ENCODE measurements at regions not wholly inside any gene's neighbourhood (a gene's known extent, or its start where the extent isn't known, plus 50 kb on each side); places are given as distances from the start of the nearest gene placed in this dataset.

DNA sequence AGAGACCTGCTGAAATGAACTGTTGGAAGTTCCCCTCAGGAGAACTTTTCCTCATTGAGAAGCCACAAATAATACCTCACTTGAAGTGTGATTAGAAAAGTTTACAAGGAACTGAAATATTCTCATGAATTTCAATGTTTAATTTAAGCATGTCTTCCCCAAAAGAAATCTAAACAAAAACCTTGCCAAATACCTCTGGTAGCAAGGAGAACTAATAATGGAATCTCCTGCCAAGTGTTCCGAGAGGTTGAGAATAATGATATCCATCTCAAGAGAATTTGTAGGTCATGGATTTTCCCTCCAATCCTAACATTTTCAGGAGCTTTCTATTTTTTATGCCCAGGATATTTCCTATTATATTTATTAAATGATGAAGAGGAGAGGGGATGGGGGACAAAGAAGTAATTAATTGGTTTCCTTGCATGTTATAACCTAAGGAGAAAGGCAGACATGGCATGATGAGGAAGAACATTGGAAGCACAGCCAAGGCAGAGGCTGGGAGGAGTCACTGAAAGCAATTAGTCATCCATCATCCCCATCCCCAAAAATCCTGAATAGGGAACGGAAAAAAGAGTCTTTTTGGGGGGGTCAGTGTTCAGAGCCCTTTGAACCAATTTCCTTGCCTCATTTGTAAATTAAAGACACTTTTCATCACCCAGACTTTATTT is 93.6 kb upstream of the IL6 start:
- H3K9me3 ChIP-seq (ENCODE audit: control insufficient read depth, low read length) = no peaks in the 10 kb centered on the region
- H3K36me3 ChIP-seq (ENCODE audit: control insufficient read depth, insufficient read depth, low read length) = no peaks in the 10 kb centered on the region
- no peaks in the 10 kb centered on the region for H3K27me3 ChIP-seq (ENCODE audit: control insufficient read depth, insufficient read depth, low read length)
- no peaks in the 10 kb centered on the region for H3K4me1 ChIP-seq (ENCODE audit: control insufficient read depth, insufficient read depth, low read length)
- H3K4me3 ChIP-seq (ENCODE audit: low read length) = no peak overlapping the region
- H3K9ac ChIP-seq (ENCODE audit: low read length) = no peak overlapping the region

DNA sequence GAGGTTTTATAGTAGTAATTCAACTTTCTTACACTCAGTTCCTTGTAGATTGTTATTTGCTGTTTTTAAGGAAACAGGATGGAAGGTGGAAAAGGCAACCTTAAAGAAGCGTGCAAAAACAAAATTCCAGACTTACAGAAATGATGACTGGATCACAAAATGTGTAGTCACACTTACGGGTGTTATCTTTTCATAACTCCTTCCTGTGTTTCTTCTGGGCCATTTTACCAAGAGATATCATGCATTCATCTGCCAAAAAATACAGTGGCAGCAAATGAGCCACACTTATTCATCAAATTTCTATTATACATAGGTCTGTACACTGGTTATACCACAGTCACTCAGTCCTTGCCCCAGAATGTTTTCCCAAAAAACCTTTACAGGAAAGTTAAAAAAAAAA is 94.3 kb upstream of the IL6 start:
- no peaks in the 10 kb centered on the region for H3K4me1 ChIP-seq (ENCODE audit: control insufficient read depth, insufficient read depth, low read length)
- no peaks in the 10 kb centered on the region for H3K36me3 ChIP-seq (ENCODE audit: control insufficient read depth, insufficient read depth, low read length)
- no peaks in the 10 kb centered on the region for H3K27me3 ChIP-seq (ENCODE audit: control insufficient read depth, insufficient read depth, low read length)
- H3K9me3 ChIP-seq (ENCODE audit: control insufficient read depth, low read length) = no peaks in the 10 kb centered on the region
- H3K4me3 ChIP-seq (ENCODE audit: low read length) = no peak overlapping the region
- H3K9ac ChIP-seq (ENCODE audit: low read length) = no peak overlapping the region

DNA sequence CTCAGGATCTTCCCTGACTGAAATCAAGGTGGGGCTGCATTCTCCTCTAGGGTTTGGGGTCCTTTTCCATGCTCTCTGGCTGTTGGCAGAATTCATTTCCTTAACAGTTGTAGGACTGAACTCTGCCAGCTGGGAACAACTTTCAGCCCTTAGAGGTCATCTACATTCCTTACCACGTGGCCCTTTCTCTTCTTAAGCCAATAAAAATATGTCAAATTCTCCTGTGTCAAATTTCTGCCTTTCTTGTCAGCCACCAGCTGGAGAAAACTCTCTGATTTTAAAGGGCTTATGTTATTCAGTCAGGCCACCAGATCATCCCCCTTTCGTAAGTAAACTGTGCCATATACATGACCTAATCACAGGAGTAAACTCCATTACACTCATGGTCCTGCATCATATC is 95.3 kb upstream of the IL6 start:
- Histone ChIP-seq H3K4me3 (ENCODE audit: low read length) (no peak overlapping the region), H3K9me3 (ENCODE audit: control insufficient read depth, low read length) (no peaks in the 10 kb centered on the region), H3K27me3 (ENCODE audit: control insufficient read depth, insufficient read depth, low read length) (no peaks in the 10 kb centered on the region), H3K36me3 (ENCODE audit: control insufficient read depth, insufficient read depth, low read length) (no peaks in the 10 kb centered on the region), H3K9ac (ENCODE audit: low read length) (no peak overlapping the region), H3K4me1 (ENCODE audit: control insufficient read depth, insufficient read depth, low read length) (no peaks in the 10 kb centered on the region)

DNA sequence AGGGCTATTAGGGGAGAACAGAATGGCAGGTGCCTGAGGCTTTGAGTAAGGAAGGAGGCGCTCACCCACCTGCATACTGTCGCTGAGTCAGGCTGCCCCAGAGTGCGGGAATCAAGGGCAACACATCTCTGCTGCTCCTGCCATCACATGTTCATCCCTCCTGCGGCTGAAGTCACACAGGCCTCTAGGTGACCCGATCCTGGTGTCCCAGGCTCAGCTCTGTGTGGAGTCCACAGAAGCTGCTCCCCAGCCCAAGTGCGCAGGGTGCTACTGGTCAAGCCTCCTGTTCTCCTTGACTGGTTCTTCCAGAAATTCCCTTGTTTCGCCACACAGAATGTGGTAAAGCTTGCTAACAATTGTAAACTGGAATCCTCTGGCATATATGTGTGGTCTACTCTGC is 96.9 kb upstream of the IL6 start:
- no peaks in the 10 kb centered on the region for H3K36me3 ChIP-seq (ENCODE audit: control insufficient read depth, insufficient read depth, low read length)
- H3K27me3 ChIP-seq (ENCODE audit: control insufficient read depth, insufficient read depth, low read length) = no peaks in the 10 kb centered on the region
- H3K4me3 ChIP-seq (ENCODE audit: low read length) = no peak overlapping the region
- no peaks in the 10 kb centered on the region for H3K9me3 ChIP-seq (ENCODE audit: control insufficient read depth, low read length)
- H3K9ac ChIP-seq (ENCODE audit: low read length) = no peak overlapping the region
- no peaks in the 10 kb centered on the region for H3K4me1 ChIP-seq (ENCODE audit: control insufficient read depth, insufficient read depth, low read length)

DNA sequence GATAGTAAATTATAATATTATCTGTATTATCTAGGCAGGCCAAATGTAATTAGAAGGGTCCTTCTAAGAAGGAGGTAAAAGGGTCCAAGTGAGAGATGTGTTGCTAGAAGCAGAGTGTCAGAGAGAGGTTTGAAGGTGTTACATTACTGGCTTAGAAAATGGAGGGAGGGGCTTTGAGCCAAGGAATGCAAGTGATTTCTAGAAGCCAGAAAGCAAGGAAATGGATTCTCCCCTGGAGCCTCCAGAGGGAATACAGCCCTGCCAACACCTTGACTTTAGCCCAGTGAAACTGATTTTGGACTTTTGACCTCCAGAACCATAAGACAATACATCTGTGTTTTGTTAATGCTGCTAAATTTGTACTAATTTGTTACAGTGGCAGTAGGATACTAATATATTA is 97.9 kb upstream of the IL6 start:
- Histone ChIP-seq H3K4me1 (ENCODE audit: control insufficient read depth, insufficient read depth, low read length) (no peaks in the 10 kb centered on the region), H3K9ac (ENCODE audit: low read length) (no peak overlapping the region), H3K36me3 (ENCODE audit: control insufficient read depth, insufficient read depth, low read length) (no peaks in the 10 kb centered on the region)

DNA sequence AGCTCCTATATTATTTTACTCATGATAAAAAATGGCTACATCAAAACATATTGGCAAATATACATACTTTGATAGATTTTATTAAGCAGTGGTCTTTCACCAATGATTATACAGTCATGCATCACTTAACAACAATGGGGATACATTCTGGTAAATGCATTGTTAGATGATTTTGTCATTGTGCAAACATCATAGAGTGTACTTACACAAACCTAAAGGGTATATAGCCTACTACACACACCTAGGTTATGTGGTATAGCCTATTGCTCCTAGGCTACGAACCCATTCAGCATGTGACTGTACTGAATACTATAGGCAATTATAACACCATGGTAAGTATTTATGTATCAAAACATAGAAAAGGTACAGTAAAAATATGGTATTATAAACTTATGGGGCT is 98.9 kb upstream of the IL6 start:
- H3K27me3 ChIP-seq (ENCODE audit: control insufficient read depth, insufficient read depth, low read length) = no peaks in the 10 kb centered on the region
- H3K9me3 ChIP-seq (ENCODE audit: control insufficient read depth, low read length) = no peaks in the 10 kb centered on the region
- H3K9ac ChIP-seq (ENCODE audit: low read length) = no peak overlapping the region
- no peak overlapping the region for H3K4me3 ChIP-seq (ENCODE audit: low read length)
- H3K4me1 ChIP-seq (ENCODE audit: control insufficient read depth, insufficient read depth, low read length) = no peaks in the 10 kb centered on the region
- no peaks in the 10 kb centered on the region for H3K36me3 ChIP-seq (ENCODE audit: control insufficient read depth, insufficient read depth, low read length)

More for the DNA sequence above, 97.9 kb upstream of the IL6 start:
- Histone ChIP-seq H3K27me3 (ENCODE audit: control insufficient read depth, insufficient read depth, low read length) (no peaks in the 10 kb centered on the region), H3K9me3 (ENCODE audit: control insufficient read depth, low read length) (no peaks in the 10 kb centered on the region), H3K4me3 (ENCODE audit: low read length) (no peak overlapping the region)

DNA sequence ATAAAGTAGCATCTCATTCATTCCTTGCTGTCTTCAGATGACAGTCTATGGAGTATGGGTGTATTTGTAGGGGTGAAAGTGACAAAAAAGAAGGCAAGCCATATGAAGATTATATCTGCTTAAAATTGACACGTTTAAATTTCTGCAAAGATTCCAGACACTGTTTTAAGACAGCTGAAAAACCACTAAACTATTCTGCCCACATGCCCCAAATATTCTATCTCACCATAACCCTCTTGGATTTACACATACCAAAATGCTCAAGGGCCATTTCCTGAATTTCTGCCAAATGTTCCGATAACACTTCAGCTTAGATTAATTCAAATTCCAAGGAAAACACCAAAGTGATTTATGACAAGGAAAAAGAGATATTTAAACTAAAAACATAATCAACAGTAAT is 99.9 kb upstream of the IL6 start:
- H3K4me1 ChIP-seq (ENCODE audit: control insufficient read depth, insufficient read depth, low read length) = no peaks in the 10 kb centered on the region
- H3K36me3 ChIP-seq (ENCODE audit: control insufficient read depth, insufficient read depth, low read length) = no peaks in the 10 kb centered on the region

DNA sequence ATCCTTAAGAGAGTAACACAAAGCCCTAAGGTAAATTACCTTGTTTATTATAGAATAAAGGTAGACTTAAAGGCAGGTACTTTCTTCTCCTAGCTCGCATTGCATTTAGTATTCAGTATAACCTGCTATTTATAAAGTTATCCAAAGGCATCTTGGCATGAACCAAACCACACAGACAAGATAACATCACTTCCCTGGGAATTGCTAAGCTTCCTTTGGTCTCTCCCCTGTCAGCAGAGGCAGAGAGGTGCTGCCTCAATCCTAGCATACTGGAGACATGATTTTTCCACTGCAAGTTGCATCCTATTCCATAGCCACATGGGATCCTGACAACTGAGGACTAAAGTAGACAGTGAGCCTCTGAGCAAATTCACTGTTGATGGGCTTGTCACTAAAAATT is 101.7 kb upstream of the IL6 start:
- no peak overlapping the region for H3K4me3 ChIP-seq (ENCODE audit: low read length)
- H3K4me1 ChIP-seq (ENCODE audit: control insufficient read depth, insufficient read depth, low read length) = no peaks in the 10 kb centered on the region

More for the DNA sequence above, 99.9 kb upstream of the IL6 start:
- Histone ChIP-seq H3K27me3 (ENCODE audit: control insufficient read depth, insufficient read depth, low read length) (no peaks in the 10 kb centered on the region), H3K4me3 (ENCODE audit: low read length) (no peak overlapping the region), H3K9ac (ENCODE audit: low read length) (no peak overlapping the region), H3K9me3 (ENCODE audit: control insufficient read depth, low read length) (no peaks in the 10 kb centered on the region)

DNA sequence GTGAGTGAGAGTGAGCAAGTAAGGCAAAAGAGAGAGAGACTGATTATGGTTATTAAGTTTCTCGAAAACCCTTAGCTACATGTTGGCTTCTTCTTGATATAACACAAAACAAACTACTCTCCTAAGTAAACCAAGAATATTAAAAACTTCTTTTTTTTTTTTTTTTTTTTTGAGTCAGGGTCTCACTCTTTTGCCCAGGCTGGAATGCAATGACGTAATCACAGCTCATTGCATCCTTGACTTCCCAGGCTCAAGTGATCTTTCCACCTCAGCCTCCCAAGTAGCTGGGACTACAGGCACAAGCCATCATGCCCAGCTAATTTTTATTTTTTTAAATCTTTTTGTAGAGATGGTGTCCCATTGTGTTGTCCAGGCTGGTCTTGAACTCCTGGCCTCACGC is 102.2 kb upstream of the IL6 start:
- Histone ChIP-seq H3K36me3 (ENCODE audit: control insufficient read depth, insufficient read depth, low read length) (no peaks in the 10 kb centered on the region), H3K9ac (ENCODE audit: low read length) (no peak overlapping the region), H3K9me3 (ENCODE audit: control insufficient read depth, low read length) (no peaks in the 10 kb centered on the region), H3K4me1 (ENCODE audit: control insufficient read depth, insufficient read depth, low read length) (no peaks in the 10 kb centered on the region), H3K27me3 (ENCODE audit: control insufficient read depth, insufficient read depth, low read length) (no peaks in the 10 kb centered on the region), H3K4me3 (ENCODE audit: low read length) (no peak overlapping the region)

More for the DNA sequence above, 101.7 kb upstream of the IL6 start:
- H3K27me3 ChIP-seq (ENCODE audit: control insufficient read depth, insufficient read depth, low read length) = no peaks in the 10 kb centered on the region
- H3K9me3 ChIP-seq (ENCODE audit: control insufficient read depth, low read length) = no peaks in the 10 kb centered on the region
- H3K9ac ChIP-seq (ENCODE audit: low read length) = no peak overlapping the region
- H3K36me3 ChIP-seq (ENCODE audit: control insufficient read depth, insufficient read depth, low read length) = no peaks in the 10 kb centered on the region

DNA sequence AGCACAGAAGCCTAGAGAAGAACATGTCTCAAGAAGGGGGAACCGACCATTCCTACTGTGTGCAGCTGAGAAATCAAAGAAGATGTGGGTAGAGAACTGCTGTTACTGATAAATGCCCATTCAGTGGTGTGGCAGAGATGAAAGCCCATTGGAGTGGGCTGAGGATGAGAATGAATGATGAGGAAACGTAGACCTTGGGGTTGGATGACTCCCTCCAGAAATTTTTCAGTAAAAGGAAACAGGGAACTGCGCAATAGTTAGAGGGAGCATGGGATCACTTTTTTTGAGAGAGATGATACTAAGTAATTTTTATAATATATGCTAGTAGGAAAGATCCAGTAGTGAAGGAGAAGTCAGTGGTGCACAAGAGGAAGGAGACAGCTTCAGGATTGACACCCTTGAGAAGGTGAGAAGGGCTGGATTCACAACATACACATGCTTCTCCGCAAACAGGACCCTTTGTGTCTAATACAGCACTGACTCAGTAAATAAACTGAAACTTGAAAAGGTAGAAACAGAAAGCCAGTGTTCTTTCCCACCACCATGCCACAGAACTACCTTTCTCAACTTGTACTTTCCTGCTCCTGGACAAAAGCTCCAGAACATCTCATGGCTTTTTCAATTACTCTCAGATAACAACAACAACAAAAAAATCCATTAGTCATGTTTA is 104.7 kb upstream of the IL6 start:
- no peak overlapping the region for H3K4me3 ChIP-seq (ENCODE audit: low read length)
- no peaks in the 10 kb centered on the region for H3K9me3 ChIP-seq (ENCODE audit: control insufficient read depth, low read length)
- no peaks in the 10 kb centered on the region for H3K36me3 ChIP-seq (ENCODE audit: control insufficient read depth, insufficient read depth, low read length)
- no peaks in the 10 kb centered on the region for H3K27me3 ChIP-seq (ENCODE audit: control insufficient read depth, insufficient read depth, low read length)
- H3K9ac ChIP-seq (ENCODE audit: low read length) = no peak overlapping the region
- no peaks in the 10 kb centered on the region for H3K4me1 ChIP-seq (ENCODE audit: control insufficient read depth, insufficient read depth, low read length)

DNA sequence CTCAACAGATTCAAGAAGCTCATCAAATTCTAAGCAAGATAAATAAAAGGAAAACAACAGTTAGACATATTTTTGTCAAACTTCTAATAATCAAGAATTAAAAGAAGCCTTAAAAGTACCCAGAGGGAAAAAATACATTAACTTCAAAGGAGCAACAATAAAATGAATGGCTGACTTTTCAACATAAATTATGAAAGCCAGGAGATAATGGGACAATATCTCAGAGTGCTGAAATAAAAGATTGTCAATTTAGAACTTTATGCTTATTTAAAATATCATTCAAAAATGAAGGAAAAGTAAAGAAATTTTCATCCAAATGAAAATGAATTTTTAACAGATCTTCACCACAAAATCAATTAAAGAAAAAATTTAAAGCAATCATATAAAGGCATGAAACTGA is 108.5 kb upstream of the IL6 start:
- no peak overlapping the region for H3K9ac ChIP-seq (ENCODE audit: low read length)
- no peaks in the 10 kb centered on the region for H3K36me3 ChIP-seq (ENCODE audit: control insufficient read depth, insufficient read depth, low read length)
- H3K27me3 ChIP-seq (ENCODE audit: control insufficient read depth, insufficient read depth, low read length) = no peaks in the 10 kb centered on the region

DNA sequence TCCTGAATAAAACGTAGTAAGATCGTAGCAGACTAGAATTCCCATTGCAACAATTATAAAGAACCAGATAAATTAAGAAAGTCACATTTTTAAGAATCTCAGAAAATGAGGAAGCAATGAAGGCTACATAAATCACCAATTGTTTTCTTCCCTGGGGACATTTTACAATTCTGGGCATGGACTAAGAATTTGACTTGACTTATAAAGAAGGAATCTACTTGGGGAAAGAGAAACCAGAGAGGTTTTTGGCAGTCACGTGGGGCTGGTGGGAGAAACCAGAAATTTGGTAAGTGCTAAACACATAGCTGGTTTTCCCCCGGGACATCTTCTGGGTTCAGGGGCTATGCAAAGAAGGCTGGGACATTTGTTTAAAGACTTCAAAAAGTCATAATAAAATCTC is 109.8 kb upstream of the IL6 start:
- Histone ChIP-seq H3K9me3 (ENCODE audit: control insufficient read depth, low read length) (no peaks in the 10 kb centered on the region), H3K4me3 (ENCODE audit: low read length) (no peak overlapping the region), H3K27me3 (ENCODE audit: control insufficient read depth, insufficient read depth, low read length) (no peaks in the 10 kb centered on the region), H3K36me3 (ENCODE audit: control insufficient read depth, insufficient read depth, low read length) (no peaks in the 10 kb centered on the region), H3K9ac (ENCODE audit: low read length) (no peak overlapping the region), H3K4me1 (ENCODE audit: control insufficient read depth, insufficient read depth, low read length) (no peaks in the 10 kb centered on the region)

More for the DNA sequence above, 108.5 kb upstream of the IL6 start:
- Histone ChIP-seq H3K4me1 (ENCODE audit: control insufficient read depth, insufficient read depth, low read length) (no peaks in the 10 kb centered on the region), H3K4me3 (ENCODE audit: low read length) (no peak overlapping the region), H3K9me3 (ENCODE audit: control insufficient read depth, low read length) (no peaks in the 10 kb centered on the region)
